NCI-H1092 treated with DMSO at 0.1 percent for 48 hours (cell line): ENCODE measurements at regions not wholly inside any gene's neighbourhood (a gene's known extent, or its start where the extent isn't known, plus 50 kb on each side); places are given as distances from the start of the nearest gene placed in this dataset.

ENCODE experiments used
- DNase-seq: peaks from one replicate; lab custom pipeline; 2025; lab: John Stamatoyannopoulos, UW

GRCh38 chr3:159929171-159930141, 59.2 kb upstream of the IL12A start:
- no peak for DNase-seq

DNA sequence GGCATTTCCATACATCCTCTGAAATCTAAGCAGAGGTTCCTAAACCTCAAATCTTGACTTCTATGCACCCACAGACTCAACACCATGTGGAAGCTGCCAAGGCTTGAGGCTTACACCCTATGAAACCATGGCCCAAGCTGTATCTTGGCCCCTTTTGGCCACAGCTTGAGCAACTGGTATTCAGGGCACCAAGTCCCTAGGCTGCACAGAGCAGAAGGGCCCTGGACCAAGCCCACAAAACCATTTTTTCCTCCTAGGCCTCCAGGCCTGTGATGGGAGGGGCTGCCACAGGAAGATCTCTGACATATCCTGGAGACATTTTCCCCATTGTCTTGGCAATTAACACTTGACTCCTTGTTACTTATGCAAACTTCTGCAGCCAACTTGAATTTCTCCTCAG, 54.4 kb upstream of the IL12A start:
- no peak for DNase-seq

- DNase-seq, result no peak
Measured at GRCh38 chr3:159936541-159936940, 52.1 kb upstream of the IL12A start.

DNA sequence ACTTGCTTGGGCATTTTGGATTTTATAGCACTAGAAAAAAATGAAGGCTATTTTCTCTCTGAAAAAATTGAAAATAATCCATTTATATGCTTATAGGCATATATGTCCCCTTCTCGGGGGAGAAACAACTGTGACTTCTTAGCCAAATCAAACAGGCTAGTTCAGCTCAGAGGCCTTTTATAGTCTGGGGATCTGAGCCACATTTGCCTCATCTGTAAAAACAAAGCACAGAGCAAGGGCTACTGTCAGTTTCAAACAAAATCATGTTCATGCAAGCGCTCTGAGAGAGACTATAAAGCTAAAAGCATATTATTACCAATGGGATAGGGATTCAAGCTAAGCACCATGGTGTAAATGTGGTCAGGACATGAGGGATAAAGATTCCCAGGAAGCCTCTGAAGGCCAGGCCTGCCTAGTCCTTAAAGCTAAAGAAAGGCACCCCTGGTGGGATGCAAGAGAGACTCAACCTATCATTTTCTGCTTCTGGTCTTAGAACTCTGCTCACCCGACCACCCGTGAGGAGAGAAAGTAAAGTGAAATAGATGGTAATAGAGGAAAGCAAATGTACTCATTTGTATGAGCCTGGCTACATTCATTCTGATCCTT, 51.0 kb upstream of the IL12A start:
- DNase-seq, result no peak

DNA sequence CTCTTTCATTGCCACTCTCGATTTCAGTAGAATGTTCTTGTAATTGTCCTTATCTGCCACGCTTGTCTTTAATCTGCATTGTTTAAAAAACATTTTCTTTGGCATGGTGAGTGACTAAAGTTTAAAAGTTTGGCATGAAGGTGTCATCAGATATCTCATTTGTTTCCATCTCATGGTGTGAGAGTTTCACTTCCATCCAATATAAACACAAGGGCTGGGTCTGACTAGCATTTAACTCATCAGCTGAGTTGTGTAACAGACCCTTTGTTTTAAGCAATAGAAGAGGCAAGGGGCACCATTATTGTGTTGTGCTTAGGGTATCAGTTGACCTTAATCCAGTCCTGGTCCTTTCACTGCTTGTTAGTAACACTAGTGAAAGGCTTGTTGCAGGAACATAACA, 49.9 kb upstream of the IL12A start:
- no peak for DNase-seq
